CD4-positive, alpha-beta T cell treated with Interleukin-17A for 1 hour (primary cell): ENCODE measurements at regions not wholly inside any gene's neighbourhood (a gene's known extent, or its start where the extent isn't known, plus 50 kb on each side); places are given as distances from the start of the nearest gene placed in this dataset.
"Not testable (repeated sequence)": the region's sequence is repeated elsewhere in the genome, so short reads cannot be mapped to it uniquely, and the experiment has no call there.

Source experiments
- DNase-seq: peaks from one replicate; pipeline ENCODE4 v3.0.0-alpha.2; 2020

DNA sequence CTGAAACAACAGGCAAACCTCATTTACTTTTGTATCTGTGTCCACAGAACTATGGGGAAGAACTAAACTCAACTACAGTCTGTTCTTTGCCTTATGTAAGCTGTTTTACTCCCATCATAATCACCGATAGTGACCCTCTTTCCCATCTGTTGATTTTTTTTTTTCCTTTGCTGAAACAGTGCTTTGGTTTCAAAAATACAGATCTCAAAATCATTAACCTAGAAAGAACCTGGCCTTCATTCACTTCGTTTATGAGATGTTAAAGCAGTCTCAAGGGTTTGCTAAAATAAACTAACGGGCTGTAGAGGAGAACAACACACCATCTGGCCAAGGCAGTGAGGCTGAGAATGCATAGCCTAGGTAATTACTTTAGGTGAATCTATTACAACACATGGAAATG is 706.6 kb upstream of the ZNF608 start:
- no peak for DNase-seq

DNA sequence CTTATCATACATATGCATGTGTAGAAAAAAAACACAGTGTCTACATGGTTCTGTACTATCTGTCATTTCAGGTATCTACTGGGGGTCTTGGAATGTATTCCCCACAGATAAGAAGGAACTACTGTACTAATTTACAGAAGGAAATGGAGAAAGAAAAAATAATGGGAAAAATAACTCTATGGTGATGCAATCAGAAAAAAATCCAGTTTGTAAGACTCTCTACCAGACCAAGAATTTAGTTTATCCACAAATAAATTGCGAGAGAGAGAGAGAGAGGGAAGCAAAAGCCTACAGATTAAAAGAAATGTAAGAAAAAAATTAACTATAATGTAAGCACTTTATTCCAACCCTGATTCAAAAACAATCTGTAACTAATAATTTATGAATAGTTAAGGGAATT is 708.6 kb upstream of the ZNF608 start:
- DNase-seq: no peak

DNA sequence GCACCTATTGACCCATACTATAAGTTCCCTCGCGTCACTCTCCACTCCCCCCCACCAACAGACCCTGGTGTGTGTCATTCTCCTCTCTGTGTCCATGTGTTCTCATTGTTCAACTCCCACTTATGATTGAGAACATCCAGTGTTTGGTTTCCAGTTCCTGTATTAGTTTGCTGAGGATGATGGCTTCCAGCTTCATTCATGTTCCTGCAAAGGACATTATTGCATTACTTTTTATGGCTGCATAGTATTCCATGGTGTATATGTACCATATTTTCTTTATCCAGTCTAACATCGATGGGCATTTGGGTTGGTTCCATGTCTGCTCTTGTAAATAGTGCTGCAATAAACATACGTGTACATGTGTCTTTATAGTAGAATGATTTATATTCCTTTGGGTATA is 709.6 kb upstream of the ZNF608 start:
- DNase-seq: not testable (repeated sequence)

DNA sequence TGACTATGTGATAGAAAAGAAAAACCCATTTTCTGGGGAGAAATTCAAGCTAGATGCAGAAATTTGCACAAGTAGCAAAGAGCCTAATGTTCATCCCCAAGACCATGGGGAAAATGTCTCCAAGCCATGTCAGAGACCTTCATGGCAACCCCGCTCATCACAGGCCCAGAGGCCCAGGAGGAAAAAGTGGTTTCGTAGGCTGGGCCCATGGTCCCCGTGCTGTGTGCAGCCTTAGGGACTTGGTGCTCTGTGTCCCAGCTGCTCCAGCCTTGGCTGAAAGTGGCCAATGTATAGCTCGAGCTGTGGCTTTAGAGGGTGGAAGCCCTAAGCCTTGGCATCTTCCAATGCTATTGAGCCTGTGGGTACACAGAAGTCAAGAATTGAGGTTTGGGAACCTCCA is 711.2 kb upstream of the ZNF608 start:
- no peak for DNase-seq

DNA sequence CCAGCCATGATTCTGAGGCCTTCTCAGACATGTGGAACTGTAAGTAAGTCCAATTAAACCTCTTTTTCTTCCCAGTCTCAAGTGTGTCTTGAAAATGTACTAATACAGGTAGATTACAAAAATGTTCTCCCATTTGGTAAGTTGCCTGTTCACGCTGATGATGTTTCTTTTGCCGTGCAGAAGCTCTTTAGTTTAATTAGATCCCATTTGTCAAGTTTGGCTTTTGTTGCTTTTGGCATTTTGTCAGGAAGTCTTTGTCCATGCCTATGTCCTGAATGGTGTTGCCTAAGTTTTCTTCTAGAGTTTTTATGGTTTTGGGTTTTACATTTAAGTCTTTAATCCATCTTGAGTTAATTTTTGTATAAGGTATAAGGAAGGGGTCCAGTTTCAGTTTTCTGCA is 712.5 kb upstream of the ZNF608 start:
- not testable (repeated sequence) for DNase-seq

DNA sequence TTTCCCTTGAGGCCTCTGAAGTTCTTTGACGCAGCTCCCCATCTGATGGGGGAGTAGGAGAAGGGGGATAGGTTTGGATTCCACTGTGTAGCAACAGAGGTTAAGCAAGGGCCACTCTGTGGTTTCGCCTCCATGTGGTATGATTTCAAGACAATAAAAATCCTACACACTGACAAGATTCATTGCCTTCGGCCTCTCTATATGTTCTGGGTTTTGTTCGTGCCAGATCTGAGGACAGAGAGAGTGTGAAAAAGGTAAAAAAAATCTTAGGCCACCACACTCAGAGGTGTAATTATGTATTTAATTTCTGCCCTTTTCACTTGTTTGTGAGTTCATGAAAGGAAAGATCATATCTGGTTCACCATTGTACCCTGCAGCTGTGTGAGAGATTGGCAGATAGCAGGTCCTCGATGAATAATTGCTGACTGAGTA is 715.2 kb upstream of the ZNF608 start:
- DNase-seq: no peak

DNA sequence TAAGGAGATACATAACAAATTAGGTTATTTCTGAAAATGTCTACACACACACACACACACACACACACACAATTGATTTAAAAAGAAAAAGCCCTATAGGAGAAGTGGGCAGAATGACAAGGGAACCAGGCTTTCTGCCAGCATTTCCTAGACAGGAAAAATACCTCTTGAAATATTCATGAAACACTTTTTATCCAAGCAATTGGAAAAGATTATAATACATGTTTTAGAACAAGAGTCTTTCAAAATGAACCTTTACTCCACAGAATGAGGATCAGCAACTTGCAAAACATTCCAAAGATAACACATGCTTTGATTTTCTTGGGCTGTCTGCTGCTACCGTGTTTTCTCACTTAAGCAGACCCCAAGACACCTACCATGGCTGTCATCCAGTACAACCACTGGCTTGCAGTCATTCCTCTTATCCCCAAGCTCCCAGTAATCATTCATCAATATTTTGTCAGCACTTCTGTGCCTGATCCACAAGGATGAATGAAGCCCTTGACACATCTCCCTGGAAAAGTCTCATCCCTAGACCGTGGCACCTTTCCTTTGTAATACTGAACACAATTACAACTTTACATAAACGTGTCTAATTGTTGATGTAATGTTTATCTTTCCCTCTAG is 717.1 kb upstream of the ZNF608 start:
- DNase-seq: no peak

DNA sequence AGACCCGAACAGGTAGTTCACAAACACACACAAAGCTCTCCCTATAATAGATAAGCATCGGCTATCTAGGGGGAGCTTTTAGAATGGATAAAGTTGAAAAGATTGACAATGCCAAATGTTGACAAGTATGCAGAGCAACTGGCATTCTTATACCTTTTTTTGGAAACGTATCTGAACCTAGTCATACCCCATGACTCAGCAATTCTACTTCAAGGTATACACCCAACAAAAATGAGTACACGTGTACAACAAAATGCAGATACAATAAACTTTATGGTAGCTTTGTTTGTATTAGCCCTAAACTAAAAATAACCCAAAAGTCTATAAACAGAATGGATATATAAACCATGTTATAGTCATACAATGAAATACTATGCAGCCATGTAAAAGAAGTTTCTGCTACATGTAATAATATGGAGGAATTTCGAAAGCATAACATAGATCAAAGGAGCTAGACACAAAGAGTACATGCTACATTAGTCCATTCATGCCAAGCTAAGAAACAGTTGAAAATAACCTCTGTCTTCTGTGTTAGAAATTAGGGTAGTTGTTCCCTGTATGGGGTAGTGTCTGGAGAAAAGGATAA is 718.5 kb upstream of the ZNF608 start:
- no peak for DNase-seq

DNA sequence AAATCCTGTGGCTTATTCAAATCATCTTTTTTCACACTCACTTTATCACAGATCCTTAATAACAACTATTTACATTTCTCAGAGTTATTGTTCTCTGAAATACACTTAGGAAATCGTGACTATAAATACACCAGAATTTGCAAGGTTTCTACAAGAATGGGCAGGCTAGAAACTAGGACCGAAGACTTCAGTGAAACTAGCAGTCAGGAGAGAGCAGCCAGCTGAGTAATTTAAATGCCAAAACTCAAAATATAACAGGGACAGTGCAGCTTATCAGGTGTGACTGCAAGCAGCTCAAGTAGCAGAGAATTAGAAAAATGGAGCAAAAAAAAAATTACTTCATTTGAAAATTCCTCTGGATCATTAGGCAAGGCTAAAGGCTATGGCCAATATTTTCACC is 719.3 kb upstream of the ZNF608 start:
- DNase-seq: no peak

DNA sequence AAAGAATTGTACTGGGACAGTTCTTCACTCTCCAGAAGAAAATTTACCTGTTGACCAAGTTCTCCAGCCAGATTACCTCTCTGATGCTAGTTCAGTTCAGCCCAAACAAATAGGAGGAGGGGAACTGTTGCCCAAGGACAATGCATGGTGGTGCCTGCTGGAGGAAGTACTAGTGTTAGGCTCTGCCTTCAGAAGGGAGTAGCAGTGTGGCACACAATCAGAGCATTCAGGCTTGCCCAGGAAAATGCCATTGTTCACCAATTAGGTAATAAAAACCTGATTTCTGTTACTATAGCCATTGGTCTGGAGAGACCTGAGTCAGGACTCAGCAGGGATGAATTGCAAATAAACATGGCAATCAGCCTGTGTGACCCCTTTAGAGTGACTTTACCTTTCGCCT is 720.8 kb upstream of the ZNF608 start:
- no peak for DNase-seq

DNA sequence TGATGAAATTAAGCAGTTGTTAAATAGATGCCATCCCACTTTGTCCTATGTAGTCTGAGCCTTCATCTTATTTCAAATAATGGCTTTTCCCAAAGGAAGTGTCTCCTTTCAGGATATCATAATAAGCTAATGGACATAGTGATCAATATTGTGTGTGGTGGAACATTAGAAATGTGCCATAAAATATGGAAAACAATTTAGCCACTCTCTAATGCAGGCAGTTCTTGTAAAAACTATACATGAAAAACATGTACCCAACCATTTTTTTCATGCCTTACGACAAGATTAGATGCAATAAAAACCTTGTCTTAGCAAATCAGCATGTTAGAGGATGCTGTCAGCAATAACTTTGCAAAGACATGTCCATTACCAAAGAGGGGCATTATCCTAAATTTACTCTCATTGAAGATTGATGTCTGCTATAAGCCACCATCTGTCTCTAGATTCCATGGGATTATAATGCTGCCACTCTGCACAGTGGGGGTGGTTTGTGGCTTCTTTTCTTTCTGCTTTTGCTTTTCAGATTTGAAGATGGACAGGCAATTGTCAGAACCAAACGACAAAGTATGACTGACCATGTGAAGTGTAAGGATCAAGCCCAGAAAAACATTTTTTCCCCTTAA is 724.0 kb upstream of the ZNF608 start:
- DNase-seq: no peak

DNA sequence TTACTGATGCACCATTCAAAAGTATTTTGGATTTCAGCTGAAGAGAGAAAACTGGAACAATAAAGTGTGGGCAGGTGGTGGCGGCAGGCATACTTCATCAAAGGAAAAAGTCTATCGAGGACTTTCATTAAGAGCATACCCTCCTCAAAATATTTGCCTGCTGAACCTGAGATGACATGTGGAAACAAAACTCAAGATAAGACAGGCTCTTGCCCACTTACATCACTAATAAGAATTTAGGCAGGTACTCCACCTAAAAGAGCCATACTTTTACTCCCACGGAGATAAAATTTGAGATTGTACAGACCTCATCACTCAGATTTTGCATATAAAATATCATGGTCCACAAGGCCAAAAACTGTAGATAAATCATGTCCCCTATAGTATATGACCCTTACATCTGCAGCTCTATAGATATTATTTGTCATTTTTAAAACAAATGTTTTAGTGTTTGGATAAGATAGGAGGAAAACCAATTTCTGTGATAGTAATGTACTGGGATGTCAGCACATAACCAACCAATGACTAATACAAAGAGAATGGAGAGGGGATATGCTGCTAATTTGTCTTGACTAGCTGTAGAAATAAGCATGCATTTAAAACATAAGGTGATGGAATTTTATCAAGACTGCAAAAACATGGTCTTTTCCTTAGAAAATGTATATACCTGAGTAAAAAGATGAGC is 730.6 kb upstream of the ZNF608 start:
- DNase-seq: no peak

DNA sequence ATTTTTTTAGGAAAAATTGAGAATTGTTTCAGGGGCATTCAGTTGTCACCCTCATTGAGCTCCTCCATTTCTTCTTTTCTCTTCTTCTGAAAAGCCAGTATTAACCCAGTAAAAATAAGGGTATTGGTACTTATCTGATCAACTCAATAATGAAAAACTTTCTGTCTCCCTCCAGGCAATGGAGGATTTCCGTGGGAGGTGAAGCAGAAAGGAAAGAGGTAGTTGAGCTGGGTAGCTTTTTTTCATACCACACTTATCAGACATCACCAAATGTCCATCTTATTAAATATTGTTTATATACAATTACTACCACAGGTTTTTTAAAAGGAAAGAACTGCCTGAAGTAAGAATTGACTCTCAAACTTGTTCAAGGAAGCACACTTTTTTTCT is 731.1 kb upstream of the ZNF608 start:
- no peak for DNase-seq

DNA sequence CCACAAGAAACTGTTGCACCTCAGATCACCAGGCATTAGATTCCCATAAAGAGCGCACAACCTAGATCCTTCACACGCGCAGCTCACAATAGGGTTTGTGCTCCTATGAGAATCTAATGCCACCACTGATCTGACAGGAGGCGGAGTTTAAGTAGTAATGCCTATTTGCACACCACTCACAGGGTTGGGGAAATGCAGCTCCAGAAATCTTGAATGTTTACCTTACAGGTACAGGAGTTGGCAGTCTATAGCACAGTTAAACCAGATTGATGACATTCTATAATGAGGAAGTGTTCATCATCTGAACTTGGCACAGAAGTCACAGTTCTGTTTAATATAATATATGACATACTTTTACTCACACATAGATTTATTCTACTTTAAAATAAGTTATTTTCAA is 732.2 kb upstream of the ZNF608 start:
- no peak for DNase-seq

DNA sequence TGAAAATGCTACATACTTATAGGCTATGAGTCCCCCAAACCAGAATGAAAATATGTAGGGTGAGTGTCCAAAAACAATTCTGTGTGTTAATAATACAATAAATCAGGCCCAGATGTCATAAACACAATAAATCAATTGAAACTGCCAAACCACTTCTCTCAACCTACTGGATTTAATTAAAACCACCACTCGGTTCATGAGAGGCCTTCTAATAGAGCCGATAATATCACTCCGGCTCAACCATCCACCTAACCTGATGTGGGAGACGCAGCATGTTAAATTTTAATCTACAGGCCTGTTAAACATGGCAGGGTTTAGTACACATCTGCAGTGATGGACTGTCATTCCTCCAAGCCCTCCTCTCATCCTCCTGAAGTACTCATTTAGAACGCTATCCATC is 734.5 kb upstream of the ZNF608 start:
- DNase-seq: no peak

DNA sequence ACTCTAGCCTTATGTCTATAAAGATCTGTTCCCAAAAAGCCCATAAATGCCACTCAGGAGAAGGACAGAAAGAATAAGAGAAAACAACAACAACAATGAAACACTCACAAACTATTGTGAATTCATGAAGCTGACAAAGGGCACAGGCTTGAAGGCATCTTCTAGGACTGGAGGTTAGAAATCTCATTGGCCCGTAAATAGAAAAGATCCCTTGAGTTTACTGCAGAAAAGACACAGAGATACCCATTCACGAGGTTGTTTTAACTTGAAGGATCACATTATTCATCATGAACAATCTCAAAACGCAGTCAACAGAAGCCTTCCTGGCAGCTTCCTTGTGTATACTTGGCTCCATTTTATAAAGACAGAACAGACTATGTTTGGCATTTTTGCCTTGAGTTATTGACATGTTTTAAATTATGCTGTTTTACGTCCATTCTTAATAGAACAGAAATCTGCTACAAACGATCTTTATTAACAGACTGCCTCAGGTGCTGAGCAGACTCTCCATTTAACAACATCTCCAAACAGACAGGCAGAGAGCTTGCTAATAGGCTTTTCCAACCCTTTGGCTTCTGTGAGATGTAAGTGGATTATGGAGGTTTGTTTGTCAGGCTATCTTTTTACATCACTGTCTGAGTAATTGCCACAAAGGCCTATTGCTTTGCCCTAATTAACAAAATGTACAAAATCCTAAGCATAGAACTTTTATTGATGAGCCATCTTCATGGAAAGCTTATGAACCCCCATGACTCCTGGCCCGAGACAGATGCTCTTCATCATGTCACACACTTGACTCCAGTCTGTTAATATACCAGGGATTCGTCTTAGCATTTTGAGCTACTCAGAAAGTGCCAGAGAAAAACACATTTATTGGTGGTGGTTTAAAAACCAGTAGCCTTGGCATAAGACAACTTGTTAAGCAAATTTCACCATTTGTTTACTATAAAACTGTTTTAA is 735.3 kb upstream of the ZNF608 start:
- no peak for DNase-seq

DNA sequence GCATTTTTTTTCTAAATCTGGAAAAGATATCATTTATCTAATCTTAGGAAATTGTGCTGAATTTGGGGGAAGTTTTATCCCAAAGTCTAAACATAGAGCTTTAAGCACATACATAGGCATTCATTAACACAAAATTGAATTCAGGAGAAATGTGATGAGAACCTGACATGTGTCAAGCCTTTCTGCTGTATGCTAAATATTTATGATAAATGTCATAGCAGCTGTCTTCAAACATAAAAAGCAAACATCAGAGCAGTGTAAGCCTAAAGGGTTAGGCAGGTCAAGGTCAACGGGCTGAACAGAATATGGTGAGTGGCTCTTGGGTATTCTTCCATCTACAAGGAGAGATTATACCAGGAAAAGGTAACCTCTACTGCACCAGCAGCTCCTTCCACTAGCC is 737.2 kb upstream of the ZNF608 start:
- DNase-seq: no peak

DNA sequence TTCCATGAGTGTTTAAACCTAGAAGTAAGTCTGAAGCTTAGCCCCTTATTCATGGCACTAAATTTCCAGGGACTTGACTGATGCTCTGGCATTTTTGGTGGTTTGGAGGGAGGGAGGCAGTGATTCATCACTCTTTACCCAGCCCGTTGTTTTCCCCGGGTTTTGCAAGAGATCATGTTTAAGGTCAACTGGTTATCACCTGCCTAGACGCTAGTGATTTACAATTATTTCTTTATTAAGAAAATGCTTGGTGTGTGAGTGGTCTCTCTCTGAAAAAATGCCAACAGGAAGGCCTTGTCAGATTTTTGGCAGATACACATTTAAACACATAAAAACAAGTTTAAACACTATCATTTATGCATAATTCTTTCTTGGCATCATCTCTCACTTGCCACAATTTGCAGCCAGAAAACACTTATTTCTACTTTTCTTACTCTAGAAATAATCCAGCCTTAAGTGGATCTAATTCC is 737.9 kb upstream of the ZNF608 start:
- no peak for DNase-seq

DNA sequence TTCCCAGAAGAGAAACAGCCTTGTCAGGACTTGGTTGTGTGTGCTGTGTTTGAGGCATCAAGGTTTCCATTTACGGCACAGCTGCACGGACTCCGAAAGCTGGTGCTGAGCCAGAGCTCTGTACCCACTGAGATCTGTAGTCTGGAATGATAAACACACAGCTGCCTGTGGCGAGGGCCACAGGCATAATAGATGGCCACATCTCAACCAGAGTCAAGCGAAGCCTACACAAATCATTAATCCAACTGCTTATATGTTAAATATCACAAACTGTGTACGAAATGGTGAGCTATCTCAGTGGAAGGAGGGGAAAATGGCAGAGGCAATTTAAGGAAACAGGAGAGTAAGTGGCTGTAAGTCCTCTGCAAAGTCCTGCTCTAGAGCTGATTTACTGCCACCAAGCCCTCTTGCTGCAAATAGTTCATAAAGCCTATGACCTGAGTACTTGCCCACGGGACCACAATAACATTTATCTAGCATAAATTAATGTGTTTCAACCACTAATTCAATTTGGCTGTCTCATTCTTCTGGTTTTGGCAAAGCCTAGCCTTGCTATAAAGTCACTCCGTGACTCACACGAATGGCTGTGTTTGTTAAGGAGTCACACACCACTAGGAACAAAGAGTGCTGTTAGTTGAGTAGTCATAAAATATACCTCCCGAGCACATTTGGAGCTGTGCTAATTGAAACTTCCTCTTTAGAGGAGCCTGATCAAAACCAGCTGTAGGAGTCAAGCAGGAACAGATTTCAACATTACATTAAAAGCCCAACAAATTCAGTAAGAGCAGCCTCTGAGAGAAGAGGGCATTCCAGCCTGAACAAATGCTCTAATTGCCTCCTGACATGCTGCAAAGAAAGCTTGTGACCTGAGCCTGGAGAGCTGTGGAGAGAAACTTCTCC is 738.6 kb upstream of the ZNF608 start:
- DNase-seq: no peak

DNA sequence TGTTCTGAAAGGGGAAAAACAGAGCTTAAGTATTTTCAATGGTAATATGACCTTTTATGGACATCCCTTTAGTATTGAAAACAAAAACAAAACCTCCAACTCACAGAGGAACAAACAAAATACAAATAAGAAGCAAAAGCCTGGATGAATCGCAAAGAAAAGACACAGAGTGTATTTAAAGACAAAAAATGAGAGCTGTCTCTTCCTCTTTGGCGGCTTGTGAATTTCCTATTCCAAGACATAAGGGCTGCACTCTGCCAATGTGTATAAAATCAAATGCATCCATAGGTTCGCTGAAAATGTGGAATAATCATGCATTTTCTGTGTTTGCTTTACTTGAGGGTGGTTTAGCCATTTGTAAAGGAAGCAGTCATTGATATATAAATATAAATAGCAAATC is 739.3 kb upstream of the ZNF608 start:
- DNase-seq: no peak

DNA sequence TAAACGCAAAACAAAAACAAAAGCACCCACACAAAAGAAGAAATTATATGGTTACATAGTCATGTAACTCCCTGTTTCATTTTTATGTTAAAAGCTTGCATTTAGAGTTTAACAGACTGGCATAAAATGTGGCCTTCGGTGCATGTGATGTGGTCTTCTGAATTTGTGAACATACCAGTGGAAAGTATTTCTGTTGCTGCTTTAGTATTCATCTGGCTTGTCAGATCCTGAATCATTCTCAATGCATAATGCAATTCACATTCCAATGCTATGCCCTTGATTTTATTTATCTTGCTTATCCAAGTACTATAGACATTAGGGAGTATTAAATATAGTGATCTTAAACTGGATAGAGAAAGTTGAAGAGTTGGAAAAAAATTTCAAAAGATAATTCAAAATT is 740.2 kb upstream of the ZNF608 start:
- DNase-seq: no peak

DNA sequence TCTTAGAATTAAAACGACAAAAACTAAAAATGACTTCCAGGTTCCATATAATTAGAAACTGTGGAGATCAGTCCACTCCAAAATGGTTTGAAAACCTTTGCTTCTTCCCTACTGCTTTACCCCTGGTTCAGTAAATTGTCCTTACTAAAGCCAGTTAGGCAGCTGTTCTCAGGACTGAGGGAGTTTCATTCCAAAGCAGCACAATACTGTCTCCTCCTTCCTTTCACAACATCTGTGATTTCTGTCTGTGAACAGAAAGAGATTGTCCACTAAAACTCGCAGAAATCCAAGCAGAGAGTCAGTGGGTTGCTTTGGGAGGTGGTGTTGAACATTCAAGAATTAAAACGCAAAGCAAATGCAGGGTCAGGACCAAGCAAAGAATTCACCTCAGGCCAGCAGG is 740.8 kb upstream of the ZNF608 start:
- no peak for DNase-seq
